ENCODE measurements at regions not wholly inside any gene's neighbourhood (a gene's known extent, or its start where the extent isn't known, plus 50 kb on each side); places are given as distances from the start of the nearest gene placed in this dataset.

DNA sequence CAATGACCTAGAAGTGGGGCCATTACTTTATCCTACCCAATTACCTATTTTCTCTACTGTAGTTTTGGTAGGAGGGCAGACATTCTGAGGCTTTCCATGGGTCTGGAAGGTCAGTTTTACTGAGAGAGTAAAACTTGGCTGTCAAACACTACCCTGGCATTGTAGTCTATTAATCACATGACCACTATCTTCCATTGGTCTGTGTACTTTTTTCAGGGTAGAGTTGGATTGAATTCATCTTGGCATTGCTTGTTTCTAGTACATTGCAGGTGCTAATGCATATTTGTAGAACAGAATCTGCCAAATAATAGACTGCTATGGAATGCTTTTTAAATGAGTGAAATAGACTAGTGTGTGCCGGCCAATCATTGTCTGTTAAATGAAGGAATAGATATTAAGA is 271.9 kb downstream of the STIM2 start:
- no peaks in the 10 kb centered on the region for H3K36me3 ChIP-seq (ENCODE audit: control insufficient read depth, insufficient read depth, low read length)
- no peak overlapping the region for H3K4me3 ChIP-seq (replicated peaks; ENCODE audit: low read depth, low read length)
- TF ChIP-seq, protein P1, sequence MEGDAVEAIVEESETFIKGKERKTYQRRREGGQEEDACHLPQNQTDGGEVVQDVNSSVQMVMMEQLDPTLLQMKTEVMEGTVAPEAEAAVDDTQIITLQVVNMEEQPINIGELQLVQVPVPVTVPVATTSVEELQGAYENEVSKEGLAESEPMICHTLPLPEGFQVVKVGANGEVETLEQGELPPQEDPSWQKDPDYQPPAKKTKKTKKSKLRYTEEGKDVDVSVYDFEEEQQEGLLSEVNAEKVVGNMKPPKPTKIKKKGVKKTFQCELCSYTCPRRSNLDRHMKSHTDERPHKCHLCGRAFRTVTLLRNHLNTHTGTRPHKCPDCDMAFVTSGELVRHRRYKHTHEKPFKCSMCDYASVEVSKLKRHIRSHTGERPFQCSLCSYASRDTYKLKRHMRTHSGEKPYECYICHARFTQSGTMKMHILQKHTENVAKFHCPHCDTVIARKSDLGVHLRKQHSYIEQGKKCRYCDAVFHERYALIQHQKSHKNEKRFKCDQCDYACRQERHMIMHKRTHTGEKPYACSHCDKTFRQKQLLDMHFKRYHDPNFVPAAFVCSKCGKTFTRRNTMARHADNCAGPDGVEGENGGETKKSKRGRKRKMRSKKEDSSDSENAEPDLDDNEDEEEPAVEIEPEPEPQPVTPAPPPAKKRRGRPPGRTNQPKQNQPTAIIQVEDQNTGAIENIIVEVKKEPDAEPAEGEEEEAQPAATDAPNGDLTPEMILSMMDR (IDR thresholded peaks at IDR 0.05; ENCODE audit: insufficient read depth, low read length, poor library complexity, severe bottlenecking), result no peak
- no peak for DNase-seq (ENCODE audit: extremely low read depth, insufficient read length)
- no peaks in the 10 kb centered on the region for H3K27me3 ChIP-seq (replicated peaks; ENCODE audit: control insufficient read depth, insufficient read depth, low read length)

DNA sequence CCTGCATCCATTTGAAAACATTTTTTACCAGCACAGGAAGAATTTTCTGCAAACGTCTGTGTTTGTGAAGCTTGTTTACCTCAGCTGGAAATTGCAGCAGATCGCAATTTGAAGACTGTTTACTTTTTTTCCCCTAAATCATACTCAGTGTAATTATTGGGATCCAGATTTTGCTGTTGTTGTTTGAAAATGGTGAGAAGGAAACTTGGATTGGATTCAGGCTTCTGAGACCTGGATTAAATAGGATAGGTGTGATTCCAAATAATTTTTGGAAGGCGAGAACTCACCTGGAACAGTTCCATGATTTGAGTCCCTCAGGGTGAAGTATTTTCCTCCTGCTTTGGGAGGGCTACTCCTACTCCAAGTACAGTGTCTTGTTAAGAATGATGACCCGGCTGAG is 279.8 kb downstream of the STIM2 start:
- Histone ChIP-seq H3K36me3 (ENCODE audit: control insufficient read depth, insufficient read depth, low read length) (no peaks in the 10 kb centered on the region), H3K27me3 (replicated peaks; ENCODE audit: control insufficient read depth, insufficient read depth, low read length) (no peaks in the 10 kb centered on the region), H3K4me3 (replicated peaks; ENCODE audit: low read depth, low read length) (no peak overlapping the region)
- TF ChIP-seq, protein P1 (IDR thresholded peaks at IDR 0.05; ENCODE audit: insufficient read depth, low read length, poor library complexity, severe bottlenecking), result no peak
- DNase-seq (ENCODE audit: extremely low read depth, insufficient read length), result no peak

GRCh38 chr4:27141530-27141929 is 280.9 kb downstream of the STIM2 start:
- no peaks in the 10 kb centered on the region for H3K36me3 ChIP-seq (ENCODE audit: control insufficient read depth, insufficient read depth, low read length)
- no peak for DNase-seq (ENCODE audit: extremely low read depth, insufficient read length)
- no peaks in the 10 kb centered on the region for H3K27me3 ChIP-seq (replicated peaks; ENCODE audit: control insufficient read depth, insufficient read depth, low read length)
- H3K4me3 ChIP-seq (replicated peaks; ENCODE audit: low read depth, low read length), result no peak overlapping the region
- TF ChIP-seq, protein P1 (IDR thresholded peaks at IDR 0.05; ENCODE audit: insufficient read depth, low read length, poor library complexity, severe bottlenecking), result no peak

GRCh38 chr4:27142841-27143240 is 282.2 kb downstream of the STIM2 start:
- no peak for DNase-seq (ENCODE audit: extremely low read depth, insufficient read length)
- TF ChIP-seq, protein P1 (IDR thresholded peaks at IDR 0.05; ENCODE audit: insufficient read depth, low read length, poor library complexity, severe bottlenecking), result no peak
- no peaks in the 10 kb centered on the region for H3K27me3 ChIP-seq (replicated peaks; ENCODE audit: control insufficient read depth, insufficient read depth, low read length)
- H3K36me3 ChIP-seq (ENCODE audit: control insufficient read depth, insufficient read depth, low read length), result no peaks in the 10 kb centered on the region
- no peak overlapping the region for H3K4me3 ChIP-seq (replicated peaks; ENCODE audit: low read depth, low read length)

GRCh38 chr4:27145597-27145996 is 285.0 kb downstream of the STIM2 start:
- DNase-seq (ENCODE audit: extremely low read depth, insufficient read length), result no peak
- H3K4me3 ChIP-seq (replicated peaks; ENCODE audit: low read depth, low read length), result no peak overlapping the region
- H3K36me3 ChIP-seq (ENCODE audit: control insufficient read depth, insufficient read depth, low read length), result no peaks in the 10 kb centered on the region
- TF ChIP-seq, protein P1 (IDR thresholded peaks at IDR 0.05; ENCODE audit: insufficient read depth, low read length, poor library complexity, severe bottlenecking), result no peak
- H3K27me3 ChIP-seq (replicated peaks; ENCODE audit: control insufficient read depth, insufficient read depth, low read length), result no peaks in the 10 kb centered on the region

- no peaks in the 10 kb centered on the region for H3K27me3 ChIP-seq (replicated peaks; ENCODE audit: control insufficient read depth, insufficient read depth, low read length)
- no peaks in the 10 kb centered on the region for H3K36me3 ChIP-seq (ENCODE audit: control insufficient read depth, insufficient read depth, low read length)
- no peak overlapping the region for H3K4me3 ChIP-seq (replicated peaks; ENCODE audit: low read depth, low read length)
Measured at GRCh38 chr4:27148211-27148895, 287.7 kb downstream of the STIM2 start.

More at GRCh38 chr4:27148211-27148895, 287.7 kb downstream of the STIM2 start:
- TF ChIP-seq, protein P1 (IDR thresholded peaks at IDR 0.05; ENCODE audit: insufficient read depth, low read length, poor library complexity, severe bottlenecking), result no peak
- no peak for DNase-seq (ENCODE audit: extremely low read depth, insufficient read length)
